Trophoblast cell (in vitro differentiated cells and primary cell): ENCODE measurements at regions not wholly inside any gene's neighbourhood (a gene's known extent, or its start where the extent isn't known, plus 50 kb on each side); places are given as distances from the start of the nearest gene placed in this dataset.
"Not testable (repeated sequence)": the region's sequence is repeated elsewhere in the genome, so short reads cannot be mapped to it uniquely, and the experiment has no call there.

Experiments
- DNase-seq, 2 donors: peaks; one replicate each; pipeline ENCODE4 v3.0.0-alpha.2; 2016
- H2AFZ ChIP-seq: 2 replicates; pipeline ENCODE4 v1.6.1; 2013; ENCODE audit warnings: low read length, moderate library complexity, mild to moderate bottlenecking; ENCODE audit not compliant: insufficient read depth, poor library complexity
- H2AK5ac ChIP-seq: 2 replicates; pipeline ENCODE4 v1.6.1; 2013; ENCODE audit warnings: mild to moderate bottlenecking, low read length
- H2BK120ac ChIP-seq: 2 replicates; pipeline ENCODE4 v1.6.1; 2013; ENCODE audit warnings: low read length, mild to moderate bottlenecking, moderate library complexity; ENCODE audit not compliant: insufficient read depth, poor library complexity
- H2BK12ac ChIP-seq: 2 replicates; pipeline ENCODE4 v1.6.1; 2013; ENCODE audit warnings: mild to moderate bottlenecking, low read length, moderate library complexity
- H2BK5ac ChIP-seq: 2 replicates; pipeline ENCODE4 v1.6.1; 2013; ENCODE audit warnings: low read length, low read depth, moderate library complexity, mild to moderate bottlenecking; ENCODE audit not compliant: poor library complexity
- H3K14ac ChIP-seq: 2 replicates; pipeline ENCODE4 v1.6.1; 2013; ENCODE audit warnings: mild to moderate bottlenecking, low read length
- H3K18ac ChIP-seq: 2 replicates; pipeline ENCODE4 v1.6.1; 2013; ENCODE audit warnings: mild to moderate bottlenecking, low read length
- H3K23ac ChIP-seq: 2 replicates; pipeline ENCODE4 v1.6.1; 2013; ENCODE audit warnings: low read length
- H3K27ac ChIP-seq: 2 replicates; pipeline ENCODE4 v1.5.1; 2013; ENCODE audit warnings: low read depth, mild to moderate bottlenecking, inconsistent platforms, low read length, moderate library complexity
- H3K27me3 ChIP-seq: 2 replicates; pipeline ENCODE4 v1.6.1; 2013; ENCODE audit warnings: inconsistent platforms, mild to moderate bottlenecking, low read length, moderate library complexity; ENCODE audit not compliant: insufficient read depth
- H3K36me3 ChIP-seq, 2 experiments: 1 replicate in 1 of 2; 2 replicates in 1 of 2; pipeline ENCODE4 v1.6.1; 2013; ENCODE audit warnings: low read length in 2 of 2, mild to moderate bottlenecking in 2 of 2, moderate library complexity in 1 of 2; ENCODE audit not compliant: insufficient read depth in 2 of 2, control insufficient read depth in 1 of 2
- H3K4ac ChIP-seq: 2 replicates; pipeline ENCODE4 v1.6.1; 2013; ENCODE audit warnings: low read depth, mild to moderate bottlenecking, low read length, moderate library complexity
- H3K4me1 ChIP-seq, 2 experiments: 1 replicate in 1 of 2; 2 replicates in 1 of 2; pipeline ENCODE4 v1.6.1; 2013; ENCODE audit warnings: low read length in 2 of 2, mild to moderate bottlenecking in 2 of 2, moderate library complexity in 1 of 2; ENCODE audit not compliant: insufficient read depth in 2 of 2, control insufficient read depth in 1 of 2
- H3K4me2 ChIP-seq: 2 replicates; pipeline ENCODE4 v1.6.1; 2013; ENCODE audit warnings: inconsistent platforms, mild to moderate bottlenecking, low read length, moderate library complexity
- H3K4me3 ChIP-seq: 2 replicates; pipeline ENCODE4 v1.5.1; 2013; ENCODE audit warnings: mild to moderate bottlenecking, low read depth, low read length, inconsistent platforms
- H3K79me1 ChIP-seq: one replicate; pipeline ENCODE4 v1.6.1; 2013; ENCODE audit warnings: low read length
- H3K79me2 ChIP-seq: 2 replicates; pipeline ENCODE4 v1.6.1; 2013; ENCODE audit warnings: low read length, mild to moderate bottlenecking; ENCODE audit not compliant: control insufficient read depth, insufficient read depth, poor library complexity
- H3K9ac ChIP-seq: 2 replicates; pipeline ENCODE4 v1.6.1; 2013; ENCODE audit warnings: mild to moderate bottlenecking, low read length
- H3K9me3 ChIP-seq: 2 replicates; pipeline ENCODE4 v1.6.1; 2013; ENCODE audit warnings: low read depth, mild to moderate bottlenecking, control low read depth, inconsistent platforms, low read length; ENCODE audit not compliant: insufficient read depth
- H4K12ac ChIP-seq: 2 replicates; pipeline ENCODE4 v1.6.1; 2013; ENCODE audit warnings: low read depth, mild to moderate bottlenecking, low read length, moderate library complexity
- H4K8ac ChIP-seq: 2 replicates; pipeline ENCODE4 v1.6.1; 2013; ENCODE audit warnings: low read depth, mild to moderate bottlenecking, low read length, moderate library complexity
- H4K91ac ChIP-seq: one replicate; pipeline ENCODE4 v1.6.1; 2013; ENCODE audit warnings: low read depth, mild to moderate bottlenecking, low read length, moderate library complexity
- WGBS: extraction: QIAGEN DNeasy Blood & Tissue Kit; methylation state at CpG from one replicate; pipeline ENCODE4 v1.1.7; 2013; ENCODE audit warnings: missing lambda C conversion rate; ENCODE audit not compliant: insufficient read length, insufficient coverage; ENCODE audit errors: extremely low coverage; 5-methylcytosine and 5-hydroxymethylcytosine counted together

DNA sequence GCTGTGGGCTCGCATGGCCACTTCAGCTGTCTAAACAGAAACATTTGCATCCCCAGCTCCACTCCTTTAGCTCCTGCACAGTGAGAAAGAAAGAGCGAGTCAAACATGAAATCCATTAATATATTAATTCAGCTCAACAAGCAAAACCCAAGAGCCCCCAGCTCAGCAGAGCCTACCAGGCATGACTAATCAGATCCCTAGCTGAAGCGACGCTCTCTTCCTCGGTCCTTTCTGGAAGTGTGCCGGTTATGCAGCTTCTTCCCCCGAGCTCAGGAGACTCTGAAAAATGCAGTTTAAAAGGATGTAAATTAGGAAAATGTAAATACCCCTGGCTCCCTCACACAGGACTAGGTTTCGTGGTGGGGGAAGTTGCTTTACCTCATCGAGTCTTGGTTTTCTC, 221.5 kb downstream of the ANKRD30B start:
- Histone ChIP-seq H3K36me3 (no peaks in the 10 kb centered on the region), H3K79me2 (no peaks in the 10 kb centered on the region), H4K91ac (no peak overlapping the region), H3K4me3 (no peak overlapping the region), H3K27ac (no peak overlapping the region), H3K27me3 (no peaks in the 10 kb centered on the region), H3K4me2 (no peak overlapping the region), H2AFZ (no peak overlapping the region), H3K79me1 (no peaks in the 10 kb centered on the region), H3K23ac (no peak overlapping the region), H3K4me1 (no peaks in the 10 kb centered on the region), H3K9me3 (peaks cover 29% of the 10 kb centered on the region), H2BK12ac (no peak overlapping the region), H4K8ac (no peak overlapping the region), H3K4ac (no peak overlapping the region), H3K14ac (no peak overlapping the region), H2AK5ac (no peak overlapping the region), H4K12ac (no peak overlapping the region), H2BK120ac (no peak overlapping the region), H3K9ac (no peak overlapping the region), H3K18ac (no peak overlapping the region), H2BK5ac (no peak overlapping the region)
- WGBS, result no CpG with 5 or more reads among the region's 9 CpGs
- DNase-seq, result no peak

DNA sequence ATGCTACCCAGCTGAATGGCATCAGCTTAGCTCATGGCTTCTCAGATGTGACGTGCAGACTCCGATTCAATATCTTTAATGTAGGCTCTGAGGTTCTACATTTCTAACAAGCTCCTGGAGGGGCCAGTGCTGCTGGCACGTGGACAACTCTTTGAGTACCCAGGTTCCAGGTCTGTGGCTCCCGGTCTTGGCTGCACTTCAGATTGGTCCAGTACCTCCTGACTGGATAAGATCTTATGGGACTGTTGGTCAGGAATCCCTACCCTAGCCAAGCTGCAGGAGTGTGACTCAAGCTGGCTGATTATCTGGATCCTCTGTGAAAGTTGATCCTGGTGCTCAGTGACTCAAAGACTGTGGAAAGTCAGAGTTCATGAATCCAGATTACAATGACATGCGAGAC, 222.1 kb downstream of the ANKRD30B start:
- no peak overlapping the region for H3K27ac ChIP-seq
- H4K8ac ChIP-seq, result no peak overlapping the region
- no peak overlapping the region for H3K18ac ChIP-seq

DNA sequence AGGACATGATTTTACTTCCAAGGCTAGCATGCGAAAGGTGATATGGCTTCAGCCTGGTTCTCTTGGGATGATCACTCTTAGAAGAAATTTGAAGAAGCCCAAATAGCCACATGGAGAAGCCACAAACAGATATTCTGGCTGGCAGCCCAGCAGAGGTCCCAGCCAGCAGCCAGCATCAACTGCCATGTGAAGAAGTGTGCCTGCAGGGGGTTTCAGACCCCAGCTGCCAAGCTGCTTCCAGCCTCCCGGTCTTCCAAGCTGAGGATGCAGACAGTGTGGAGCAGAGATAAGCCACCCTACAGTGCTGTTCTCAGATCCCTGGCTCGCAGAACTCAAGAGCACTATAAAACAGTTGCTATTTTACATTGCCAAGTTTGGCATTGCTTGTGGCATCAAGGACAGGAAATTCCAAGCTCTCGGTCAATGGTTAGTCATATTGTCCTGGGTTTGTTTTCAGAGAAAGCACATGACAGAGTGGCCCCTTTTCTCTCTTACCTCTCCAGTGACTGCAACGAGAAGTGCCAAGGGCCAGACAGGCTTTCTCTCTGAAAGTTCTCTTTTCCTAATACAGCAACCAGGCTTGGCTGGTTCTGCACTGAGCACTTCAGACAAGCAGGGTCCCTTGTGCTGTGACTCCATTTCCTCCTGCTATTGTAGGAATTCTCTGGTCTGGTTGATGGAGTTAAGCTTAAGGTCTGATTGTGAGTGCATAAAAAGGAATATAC, 223.7 kb downstream of the ANKRD30B start:
- H2BK5ac ChIP-seq, result no peak overlapping the region
- peaks cover 25% of the 10 kb centered on the region for H3K9me3 ChIP-seq
- H2BK12ac ChIP-seq, result no peak overlapping the region
- no peak overlapping the region for H2AK5ac ChIP-seq
- H3K36me3 ChIP-seq, result no peaks in the 10 kb centered on the region
- no peaks in the 10 kb centered on the region for H3K27me3 ChIP-seq
- H3K18ac ChIP-seq, result no peak overlapping the region
- H3K27ac ChIP-seq, result no peak overlapping the region
- no peak overlapping the region for H3K9ac ChIP-seq
- no peak overlapping the region for H3K4ac ChIP-seq
- no peak overlapping the region for H4K12ac ChIP-seq
- no peak overlapping the region for H3K4me2 ChIP-seq
- no peak overlapping the region for H3K14ac ChIP-seq
- no peak overlapping the region for H4K91ac ChIP-seq
- H3K23ac ChIP-seq, result no peak overlapping the region
- no peak overlapping the region for H2BK120ac ChIP-seq
- no CpG with 5 or more reads among the region's 5 CpGs for WGBS
- H3K79me1 ChIP-seq, result no peaks in the 10 kb centered on the region
- no peak overlapping the region for H4K8ac ChIP-seq
- no peak overlapping the region for H2AFZ ChIP-seq
- no peaks in the 10 kb centered on the region for H3K4me1 ChIP-seq
- DNase-seq, result no peak
- no peak overlapping the region for H3K4me3 ChIP-seq
- no peaks in the 10 kb centered on the region for H3K79me2 ChIP-seq

More for the DNA sequence above, 222.1 kb downstream of the ANKRD30B start:
- H3K9me3 ChIP-seq, result peaks cover 31% of the 10 kb centered on the region
- H3K9ac ChIP-seq, result no peak overlapping the region
- H2AK5ac ChIP-seq, result no peak overlapping the region
- WGBS, result no CpG with 5 or more reads among the region's 5 CpGs
- no peaks in the 10 kb centered on the region for H3K79me2 ChIP-seq
- H3K27me3 ChIP-seq, result no peaks in the 10 kb centered on the region
- H4K91ac ChIP-seq, result no peak overlapping the region
- no peaks in the 10 kb centered on the region for H3K36me3 ChIP-seq
- H3K79me1 ChIP-seq, result no peaks in the 10 kb centered on the region
- no peak overlapping the region for H3K4ac ChIP-seq
- H3K14ac ChIP-seq, result no peak overlapping the region
- H3K4me1 ChIP-seq, result no peaks in the 10 kb centered on the region
- no peak for DNase-seq
- H2BK5ac ChIP-seq, result no peak overlapping the region
- no peak overlapping the region for H3K23ac ChIP-seq
- no peak overlapping the region for H4K12ac ChIP-seq
- H3K4me2 ChIP-seq, result no peak overlapping the region
- no peak overlapping the region for H2AFZ ChIP-seq
- no peak overlapping the region for H2BK12ac ChIP-seq
- no peak overlapping the region for H2BK120ac ChIP-seq
- H3K4me3 ChIP-seq, result no peak overlapping the region

DNA sequence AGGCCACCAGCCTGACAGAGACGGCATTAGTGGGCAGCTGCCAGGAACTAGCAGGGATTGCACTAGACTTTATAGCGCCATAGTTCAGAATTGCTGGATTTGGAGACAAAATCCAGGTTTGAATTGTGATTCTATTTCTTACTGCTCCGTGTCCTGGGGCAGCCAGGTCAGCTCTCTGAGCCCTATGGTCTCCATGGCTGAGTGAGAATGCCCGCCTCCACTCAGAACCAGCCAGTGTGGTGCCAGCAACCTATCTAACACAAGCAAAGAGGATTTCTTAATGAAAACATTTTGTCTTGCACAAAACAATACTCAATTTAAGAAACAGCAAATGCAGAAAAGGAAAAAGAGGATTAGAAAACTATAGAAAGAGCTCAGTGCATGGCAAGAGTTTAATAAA, 225.4 kb downstream of the ANKRD30B start:
- not testable (repeated sequence) for H3K27me3 ChIP-seq, H4K12ac ChIP-seq, H4K8ac ChIP-seq, H3K4ac ChIP-seq, H2BK12ac ChIP-seq, DNase-seq, H2AK5ac ChIP-seq, H3K4me3 ChIP-seq, H2BK5ac ChIP-seq, H3K79me1 ChIP-seq, H3K4me2 ChIP-seq, H2BK120ac ChIP-seq, H3K4me1 ChIP-seq, H3K18ac ChIP-seq, H3K36me3 ChIP-seq, H3K23ac ChIP-seq, H3K27ac ChIP-seq, H2AFZ ChIP-seq, H3K79me2 ChIP-seq, H4K91ac ChIP-seq, H3K14ac ChIP-seq, H3K9ac ChIP-seq
- H3K9me3 ChIP-seq, result peaks cover 33% of the 10 kb centered on the region
- WGBS, result no CpG with 5 or more reads among the region's 4 CpGs
